ENCODE measurements at regions not wholly inside any gene's neighbourhood (a gene's known extent, or its start where the extent isn't known, plus 50 kb on each side); places are given as distances from the start of the nearest gene placed in this dataset.
"Not testable (repeated sequence)": the region's sequence is repeated elsewhere in the genome, so short reads cannot be mapped to it uniquely, and the experiment has no call there.

- Histone ChIP-seq H3K27ac (ENCODE audit: low read length in 2 of 2) (no peak overlapping the region), H3K4me2 (replicated peaks; ENCODE audit: low read depth, low read length, poor library complexity, severe bottlenecking) (no peak overlapping the region), H4K20me1 (ENCODE audit: control insufficient read depth, insufficient read depth, low read length, poor library complexity, severe bottlenecking) (no peaks in the 10 kb centered on the region), H3K79me2 (ENCODE audit: control insufficient read depth, insufficient read depth, low read length) (no peaks in the 10 kb centered on the region), H3K27me3 (replicated peaks in 1 of 4; ENCODE audit: control extremely low read depth in 1 of 4, control insufficient read depth in 3 of 4, insufficient read depth in 4 of 4, low read length in 3 of 4) (no peaks in the 10 kb centered on the region), H3K9ac (ENCODE audit: low read length) (no peak overlapping the region), H3K9me3 (ENCODE audit: control extremely low read depth in 1 of 3, control insufficient read depth in 2 of 3, insufficient read depth in 1 of 3, low read length in 2 of 3) (peaks cover 0 to 24% (median 17%) of the 10 kb centered on the region in 3 donors), H2AFZ (ENCODE audit: insufficient read depth, low read depth, low read length, poor library complexity, severe bottlenecking) (no peak overlapping the region), H3K4me1 (ENCODE audit: control insufficient read depth in 2 of 2, insufficient read depth in 2 of 2, low read length in 2 of 2) (no peaks in the 10 kb centered on the region), H3K4me3 (ENCODE audit: control extremely low read depth in 1 of 5, extremely low read depth in 1 of 5, insufficient read depth in 1 of 5, low read depth in 2 of 5, low read length in 4 of 5) (no peak overlapping the region), H3K36me3 (replicated peaks in 1 of 2; ENCODE audit: control extremely low read depth in 1 of 2, control insufficient read depth in 1 of 2, extremely low read depth in 1 of 2, insufficient read depth in 2 of 2, low read length in 1 of 2) (no peaks in the 10 kb centered on the region)
- no peak for DNase-seq
- H3K27me3 Mint-ChIP-seq, result no peaks in the 10 kb centered on the region
- H3K27ac Mint-ChIP-seq, result no peak overlapping the region
- 33% methylated on average over 1 of the region's 3 CpGs for WGBS (ENCODE audit: insufficient coverage)
- peaks cover 10% of the 10 kb centered on the region for H3K9me3 Mint-ChIP-seq (ENCODE audit: insufficient read depth)
- ATAC-seq (ENCODE audit: low read depth), result no peak
- no peak overlapping the region for H3K4me3 Mint-ChIP-seq
- peaks cover 3% of the 10 kb centered on the region for H3K4me1 Mint-ChIP-seq
- CTCF ChIA-PET, result interaction anchor here (2.8 kb wide), 1 partner anchor 155 kb away, joined by 17 read pairs; no protein-coding TSS in a partner anchor
- no peak for TF ChIP-seq EZH2 (IDR thresholded peaks at IDR 0.05; ENCODE audit: borderline replicate concordance, insufficient read depth, low read depth, low read length, poor library complexity, severe bottlenecking)
- TF ChIP-seq CTCF (IDR thresholded peaks at IDR 0.05), result no peak
- intact Hi-C loops (cut with micrococcal nuclease), result no loop called here
- POLR2A ChIA-PET, result no interaction called here
Observed at GRCh38 chr10:91096274-91096673, 124.2 kb upstream of the PCGF5 start.

GRCh38 chr10:91097313-91097712 is 123.2 kb upstream of the PCGF5 start:
- Histone ChIP-seq H3K36me3 (replicated peaks in 1 of 2; ENCODE audit: control extremely low read depth in 1 of 2, control insufficient read depth in 1 of 2, extremely low read depth in 1 of 2, insufficient read depth in 2 of 2, low read length in 1 of 2) (no peaks in the 10 kb centered on the region), H3K9ac (ENCODE audit: low read length) (no peak overlapping the region), H3K27me3 (replicated peaks in 1 of 4; ENCODE audit: control extremely low read depth in 1 of 4, control insufficient read depth in 3 of 4, insufficient read depth in 4 of 4, low read length in 3 of 4) (no peaks in the 10 kb centered on the region), H3K4me3 (ENCODE audit: control extremely low read depth in 1 of 5, extremely low read depth in 1 of 5, insufficient read depth in 1 of 5, low read depth in 2 of 5, low read length in 4 of 5) (no peak overlapping the region), H3K4me1 (ENCODE audit: control insufficient read depth in 2 of 2, insufficient read depth in 2 of 2, low read length in 2 of 2) (no peaks in the 10 kb centered on the region), H3K9me3 (ENCODE audit: control extremely low read depth in 1 of 3, control insufficient read depth in 2 of 3, insufficient read depth in 1 of 3, low read length in 2 of 3) (peaks cover 0 to 24% (median 17%) of the 10 kb centered on the region in 3 donors), H3K4me2 (replicated peaks; ENCODE audit: low read depth, low read length, poor library complexity, severe bottlenecking) (no peak overlapping the region), H2AFZ (ENCODE audit: insufficient read depth, low read depth, low read length, poor library complexity, severe bottlenecking) (no peak overlapping the region), H4K20me1 (ENCODE audit: control insufficient read depth, insufficient read depth, low read length, poor library complexity, severe bottlenecking) (no peaks in the 10 kb centered on the region), H3K27ac (ENCODE audit: low read length in 2 of 2) (no peak overlapping the region), H3K79me2 (ENCODE audit: control insufficient read depth, insufficient read depth, low read length) (no peaks in the 10 kb centered on the region)
- no peak for DNase-seq
- H3K27me3 Mint-ChIP-seq, result no peaks in the 10 kb centered on the region
- peaks cover 3% of the 10 kb centered on the region for H3K4me1 Mint-ChIP-seq
- no peak for ATAC-seq (ENCODE audit: low read depth)
- intact Hi-C loops (cut with micrococcal nuclease), result no loop called here
- CTCF ChIA-PET, result interaction anchor here (0.6 to 2.8 kb wide), 3 partner anchors 105 to 164 kb away, joined by 3 to 17 read pairs (median 3); no protein-coding TSS in a partner anchor
- H3K4me3 Mint-ChIP-seq, result no peak overlapping the region
- POLR2A ChIA-PET, result no interaction called here
- TF ChIP-seq CTCF (IDR thresholded peaks at IDR 0.05) (no peak), EZH2 (IDR thresholded peaks at IDR 0.05; ENCODE audit: borderline replicate concordance, insufficient read depth, low read depth, low read length, poor library complexity, severe bottlenecking) (no peak)
- H3K9me3 Mint-ChIP-seq (ENCODE audit: insufficient read depth), result peaks cover 10% of the 10 kb centered on the region
- H3K27ac Mint-ChIP-seq, result no peak overlapping the region

- H3K27ac Mint-ChIP-seq; H3K4me3 Mint-ChIP-seq; DNase-seq; H3K4me1 Mint-ChIP-seq; H2AFZ ChIP-seq (ENCODE audit: insufficient read depth, low read depth, low read length, poor library complexity, severe bottlenecking); ATAC-seq (ENCODE audit: low read depth); H3K27ac ChIP-seq (ENCODE audit: low read length in 2 of 2); H4K20me1 ChIP-seq (ENCODE audit: control insufficient read depth, insufficient read depth, low read length, poor library complexity, severe bottlenecking); intact Hi-C loops (cut with micrococcal nuclease); H3K27me3 Mint-ChIP-seq; H3K4me2 ChIP-seq (replicated peaks; ENCODE audit: low read depth, low read length, poor library complexity, severe bottlenecking); POLR2A ChIA-PET; H3K4me1 ChIP-seq (ENCODE audit: control insufficient read depth in 2 of 2, insufficient read depth in 2 of 2, low read length in 2 of 2); H3K79me2 ChIP-seq (ENCODE audit: control insufficient read depth, insufficient read depth, low read length); H3K27me3 ChIP-seq (replicated peaks in 1 of 4; ENCODE audit: control extremely low read depth in 1 of 4, control insufficient read depth in 3 of 4, insufficient read depth in 4 of 4, low read length in 3 of 4); H3K36me3 ChIP-seq (replicated peaks in 1 of 2; ENCODE audit: control extremely low read depth in 1 of 2, control insufficient read depth in 1 of 2, extremely low read depth in 1 of 2, insufficient read depth in 2 of 2, low read length in 1 of 2); H3K9ac ChIP-seq (ENCODE audit: low read length); H3K4me3 ChIP-seq (ENCODE audit: control extremely low read depth in 1 of 5, extremely low read depth in 1 of 5, insufficient read depth in 1 of 5, low read depth in 2 of 5, low read length in 4 of 5); H3K9me3 Mint-ChIP-seq (ENCODE audit: insufficient read depth): not testable (repeated sequence)
- peaks cover 0 to 22% (median 14%) of the 10 kb centered on the region in 3 donors for H3K9me3 ChIP-seq (ENCODE audit: control extremely low read depth in 1 of 3, control insufficient read depth in 2 of 3, insufficient read depth in 1 of 3, low read length in 2 of 3)
- CTCF ChIA-PET, result interaction anchor here (2.8 kb wide), 1 partner anchor 153 kb away, joined by 17 read pairs; no protein-coding TSS in a partner anchor
- no CpG with 5 or more reads among the region's 2 CpGs for WGBS (ENCODE audit: insufficient coverage)
Observed at GRCh38 chr10:91098021-91098420, 122.4 kb upstream of the PCGF5 start.

Measured in B cell (primary cell).